Adipocyte (in vitro differentiated cells): ENCODE measurements at regions not wholly inside any gene's neighbourhood (a gene's known extent, or its start where the extent isn't known, plus 50 kb on each side); places are given as distances from the start of the nearest gene placed in this dataset.

Source experiments
- DNase-seq: peaks from one replicate; pipeline ENCODE4 v3.0.0-alpha.2; 2015; ENCODE audit warnings: low read depth
- H3K27me3 ChIP-seq: replicated peaks from 2 replicates; pipeline ENCODE4 v1.7.0; 2013; ENCODE audit warnings: mild to moderate bottlenecking, low read length, moderate library complexity; ENCODE audit not compliant: control insufficient read depth, insufficient read depth
- H3K36me3 ChIP-seq: 2 replicates; pipeline ENCODE4 v1.7.0; 2013; ENCODE audit warnings: low read length, mild to moderate bottlenecking, moderate library complexity; ENCODE audit not compliant: control insufficient read depth, insufficient read depth, severe bottlenecking
- H3K4me1 ChIP-seq: 2 replicates; pipeline ENCODE4 v1.7.0; 2013; ENCODE audit warnings: mild to moderate bottlenecking, low read length, moderate library complexity; ENCODE audit not compliant: control insufficient read depth, insufficient read depth
- H3K4me3 ChIP-seq: 2 replicates; pipeline ENCODE4 v1.7.0; 2013; ENCODE audit warnings: mild to moderate bottlenecking, low read length, moderate library complexity
- H3K9ac ChIP-seq: 2 replicates; pipeline ENCODE4 v1.7.0; 2013; ENCODE audit warnings: mild to moderate bottlenecking, low read length, moderate library complexity
- H3K9me3 ChIP-seq: 2 replicates; pipeline ENCODE4 v1.7.0; 2013; ENCODE audit warnings: mild to moderate bottlenecking, low read length, moderate library complexity; ENCODE audit not compliant: control insufficient read depth

DNA sequence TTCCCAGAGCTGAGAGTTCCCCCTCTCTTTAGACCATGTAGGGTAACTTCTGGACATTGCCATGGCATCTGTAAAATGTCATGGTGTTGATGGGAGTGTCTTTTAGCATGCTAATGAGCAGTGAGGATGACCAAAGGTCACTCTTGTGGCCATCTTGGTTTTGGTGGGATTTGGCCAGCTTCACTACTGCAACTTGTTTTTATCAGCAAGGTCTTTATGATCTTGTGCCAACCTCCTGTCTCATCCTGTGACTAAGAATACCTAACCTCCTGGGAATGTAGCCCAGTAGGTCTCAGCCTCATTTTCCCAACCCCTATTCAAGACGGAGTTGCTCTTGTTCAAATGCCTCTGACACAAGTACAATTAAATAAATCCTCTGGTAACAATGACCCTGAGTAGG lies 244.4 kb downstream of the NEDD1 start:
- Histone ChIP-seq H3K9ac (no peak overlapping the region), H3K36me3 (no peaks in the 10 kb centered on the region), H3K9me3 (no peaks in the 10 kb centered on the region), H3K4me3 (no peak overlapping the region), H3K27me3 (peaks cover 7% of the 10 kb centered on the region), H3K4me1 (no peaks in the 10 kb centered on the region)
- DNase-seq = no peak

DNA sequence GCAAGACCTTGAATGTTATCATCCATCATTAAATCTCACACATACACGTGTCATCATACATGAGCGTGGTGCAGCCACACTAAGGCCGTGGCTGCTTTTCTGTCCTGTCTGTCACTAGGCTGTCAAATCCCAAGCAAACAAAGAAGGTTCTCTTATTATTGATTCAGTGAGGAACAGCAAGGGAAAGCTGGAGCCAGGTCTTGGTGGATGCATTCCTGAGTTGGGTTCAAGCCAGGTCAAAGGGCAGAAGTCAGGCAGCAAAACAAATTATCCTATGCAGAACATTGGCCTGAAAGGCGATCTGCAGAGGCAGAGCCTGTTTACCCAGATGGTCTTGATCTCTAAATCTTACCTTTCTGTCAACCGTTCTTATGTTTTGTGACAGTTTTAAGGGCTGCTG lies 252.3 kb downstream of the NEDD1 start:
- no peaks in the 10 kb centered on the region for H3K4me1 ChIP-seq
- no peak for DNase-seq
- no peak overlapping the region for H3K4me3 ChIP-seq
- H3K27me3 ChIP-seq = no peaks in the 10 kb centered on the region
- no peak overlapping the region for H3K9ac ChIP-seq
- H3K36me3 ChIP-seq = no peaks in the 10 kb centered on the region
- no peaks in the 10 kb centered on the region for H3K9me3 ChIP-seq

DNA sequence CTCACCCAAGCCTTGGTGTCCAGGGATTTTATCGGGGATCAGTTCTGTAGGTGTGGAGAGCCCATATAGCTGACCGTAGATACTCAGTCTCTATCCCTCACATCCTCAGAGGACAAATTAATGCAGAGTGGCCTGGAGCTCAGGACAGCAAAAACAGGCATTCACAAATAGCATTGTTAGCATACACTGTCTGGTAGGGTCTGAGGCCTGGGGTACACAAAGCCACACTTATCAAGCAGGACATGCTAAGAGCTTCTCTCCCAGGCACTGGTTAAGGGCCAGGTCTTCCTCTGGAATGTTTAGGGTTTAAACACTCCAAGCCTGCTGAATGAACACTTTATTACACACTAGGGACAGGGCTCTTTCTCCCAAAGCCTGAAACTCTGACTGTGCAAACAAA lies 253.2 kb downstream of the NEDD1 start:
- H3K36me3 ChIP-seq = no peaks in the 10 kb centered on the region

DNA sequence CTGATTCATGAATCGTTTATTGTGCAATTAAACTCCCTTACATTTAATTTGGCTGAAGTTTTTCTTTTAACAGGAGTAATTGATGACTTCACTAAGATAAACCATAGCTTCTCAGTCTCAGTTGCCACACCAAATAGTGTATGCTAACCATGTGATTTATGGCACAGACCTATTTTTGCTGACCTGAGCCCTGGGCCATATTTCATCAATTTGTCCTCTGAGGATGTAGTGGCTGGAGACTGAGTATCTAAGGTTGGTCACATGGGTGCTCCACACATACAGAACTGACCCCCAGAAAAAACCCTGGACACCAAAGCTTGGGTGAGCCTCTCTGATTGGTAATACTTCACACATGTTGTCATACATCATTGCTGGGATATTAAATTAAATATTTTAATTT lies 255.1 kb downstream of the NEDD1 start:
- Histone ChIP-seq H3K9ac (no peak overlapping the region), H3K9me3 (no peaks in the 10 kb centered on the region), H3K4me3 (no peak overlapping the region), H3K27me3 (no peaks in the 10 kb centered on the region), H3K4me1 (no peaks in the 10 kb centered on the region), H3K36me3 (no peaks in the 10 kb centered on the region)
- DNase-seq = no peak

More for the DNA sequence above, 253.2 kb downstream of the NEDD1 start:
- Histone ChIP-seq H3K9me3 (no peaks in the 10 kb centered on the region), H3K27me3 (no peaks in the 10 kb centered on the region), H3K4me3 (no peak overlapping the region), H3K9ac (no peak overlapping the region), H3K4me1 (no peaks in the 10 kb centered on the region)
- no peak for DNase-seq

DNA sequence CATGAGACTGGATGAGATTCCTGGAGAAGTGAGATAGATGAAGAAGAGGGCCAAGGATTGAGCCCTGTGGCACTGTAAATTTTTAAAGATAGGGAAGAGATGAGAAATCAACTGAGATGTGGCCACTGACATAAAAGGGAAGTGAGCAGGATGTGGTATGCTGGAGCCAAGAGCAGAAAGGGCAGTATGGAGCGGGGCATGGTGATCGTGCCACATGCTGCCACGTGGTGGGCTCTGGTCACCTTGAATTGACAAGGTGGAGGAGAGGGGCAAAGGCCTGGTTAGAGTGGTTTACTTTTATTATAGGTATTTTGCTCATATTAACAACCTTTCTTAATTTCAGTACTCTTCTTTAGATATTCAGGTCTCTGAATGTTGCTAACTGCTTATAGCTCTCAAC lies 257.9 kb downstream of the NEDD1 start:
- Histone ChIP-seq H3K27me3 (no peaks in the 10 kb centered on the region), H3K36me3 (no peaks in the 10 kb centered on the region), H3K4me3 (no peak overlapping the region), H3K9ac (no peak overlapping the region), H3K4me1 (no peaks in the 10 kb centered on the region), H3K9me3 (no peaks in the 10 kb centered on the region)
- no peak for DNase-seq

DNA sequence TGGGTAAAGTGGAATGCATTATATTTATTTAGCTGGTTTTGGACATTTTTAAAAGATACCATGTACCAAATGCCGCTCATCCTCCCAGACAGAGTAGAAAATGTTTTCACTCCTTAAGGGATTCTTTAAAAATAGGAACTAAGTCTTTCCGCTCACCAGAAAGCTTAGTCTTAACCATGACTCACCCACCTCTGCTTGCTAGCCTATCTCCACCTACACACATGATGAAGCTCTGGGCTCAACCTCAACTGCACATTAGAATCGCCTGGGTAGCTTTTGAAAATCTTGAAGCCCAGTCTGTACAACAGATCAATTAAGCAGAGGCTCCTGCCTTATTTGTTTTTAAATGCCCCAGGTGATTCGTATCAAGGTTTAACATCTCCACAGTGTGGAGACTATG lies 260.5 kb downstream of the NEDD1 start:
- no peak for DNase-seq
- no peaks in the 10 kb centered on the region for H3K9me3 ChIP-seq
- H3K4me1 ChIP-seq = no peaks in the 10 kb centered on the region
- no peaks in the 10 kb centered on the region for H3K27me3 ChIP-seq
- H3K4me3 ChIP-seq = no peak overlapping the region
- H3K36me3 ChIP-seq = no peaks in the 10 kb centered on the region
- H3K9ac ChIP-seq = no peak overlapping the region

DNA sequence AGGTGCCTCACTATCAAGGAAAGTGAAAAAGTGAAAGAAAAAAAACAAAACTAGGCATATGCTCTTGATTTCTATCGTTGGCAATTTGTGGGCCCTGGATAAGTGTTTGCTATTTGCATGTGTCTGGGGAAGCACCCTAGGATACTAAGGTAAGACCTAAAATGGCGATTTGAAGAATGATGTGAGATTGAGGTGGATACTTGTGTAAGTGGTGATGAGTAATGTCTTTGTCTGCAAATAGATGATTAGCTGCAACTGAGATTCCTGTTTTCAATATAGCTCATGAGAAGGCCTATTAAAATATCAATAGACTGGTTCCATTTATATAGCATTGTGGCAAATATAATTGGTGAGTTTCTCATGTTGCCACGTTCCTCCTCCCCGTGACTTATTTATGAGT lies 261.7 kb downstream of the NEDD1 start:
- DNase-seq = no peak
- H3K4me1 ChIP-seq = no peaks in the 10 kb centered on the region
- H3K4me3 ChIP-seq = no peak overlapping the region
- no peaks in the 10 kb centered on the region for H3K27me3 ChIP-seq
- H3K36me3 ChIP-seq = no peaks in the 10 kb centered on the region
- no peaks in the 10 kb centered on the region for H3K9me3 ChIP-seq
- no peak overlapping the region for H3K9ac ChIP-seq

DNA sequence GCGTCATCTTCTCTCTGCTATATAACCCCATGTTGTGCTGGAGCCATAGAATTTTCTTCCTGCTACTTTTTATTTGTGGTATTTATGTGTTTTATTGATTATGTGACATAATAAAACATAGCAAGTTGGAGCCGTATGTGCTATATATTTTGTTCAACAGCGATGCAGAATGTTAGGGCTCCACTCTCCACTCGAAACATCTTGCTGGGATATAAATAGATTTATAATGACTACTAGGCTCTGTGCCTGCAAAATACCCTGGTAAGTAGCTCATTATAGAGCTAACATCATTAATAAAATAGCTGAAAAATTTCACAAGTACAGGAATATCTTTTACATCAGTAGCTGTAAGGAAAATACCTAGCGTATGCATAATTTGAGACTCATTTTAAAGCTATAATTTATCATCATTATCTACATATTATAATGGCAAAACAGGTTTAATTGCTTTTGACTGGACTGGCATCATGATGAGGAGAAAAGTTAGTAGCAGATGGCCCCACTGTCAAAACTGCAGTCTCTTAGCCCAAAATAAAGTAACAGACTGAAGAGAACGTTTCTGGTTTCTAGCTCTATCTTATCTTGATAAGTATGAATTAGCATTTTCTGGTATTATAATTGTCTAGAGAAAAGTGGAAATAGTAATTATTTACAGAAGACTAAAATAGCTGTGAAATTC lies 263.0 kb downstream of the NEDD1 start:
- Histone ChIP-seq H3K4me3 (no peak overlapping the region), H3K4me1 (no peaks in the 10 kb centered on the region), H3K9me3 (no peaks in the 10 kb centered on the region), H3K36me3 (no peaks in the 10 kb centered on the region), H3K9ac (no peak overlapping the region), H3K27me3 (no peaks in the 10 kb centered on the region)
- DNase-seq = no peak

DNA sequence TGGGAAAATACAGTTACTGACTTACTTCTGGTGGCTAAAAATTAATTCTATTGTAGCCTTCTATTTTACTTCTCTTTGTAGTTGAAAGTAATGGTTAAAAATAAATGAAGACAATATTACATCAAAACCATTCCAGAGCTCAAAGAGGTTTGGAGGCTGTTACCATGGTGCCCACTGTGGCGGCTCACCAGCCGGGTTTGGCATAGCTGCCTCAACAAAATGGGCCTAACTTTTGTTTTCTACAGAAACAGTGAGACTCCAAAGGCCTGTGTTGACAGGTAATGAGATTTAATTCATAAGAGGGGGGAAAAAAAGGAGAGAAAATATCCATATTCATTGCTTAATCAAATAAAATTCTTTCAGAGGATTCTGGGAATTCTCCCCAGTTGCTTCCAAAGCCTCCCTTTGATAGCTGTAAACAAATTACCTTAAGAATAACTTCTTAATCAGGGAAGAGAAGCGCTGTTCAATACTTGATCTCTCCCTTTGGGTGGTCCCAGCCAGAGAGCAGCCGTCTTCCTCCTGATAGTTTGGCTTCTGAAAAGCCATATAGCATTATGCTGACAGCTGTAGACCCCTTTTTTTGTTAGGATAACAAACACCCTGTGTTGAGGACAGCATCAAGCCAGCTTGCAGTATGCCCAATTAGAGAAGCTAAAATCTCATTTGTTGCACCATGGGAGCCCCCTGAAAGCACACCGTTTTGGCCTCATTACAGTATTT lies 266.8 kb downstream of the NEDD1 start:
- DNase-seq = no peak
- Histone ChIP-seq H3K4me3 (no peak overlapping the region), H3K27me3 (no peaks in the 10 kb centered on the region), H3K36me3 (no peaks in the 10 kb centered on the region), H3K9me3 (no peaks in the 10 kb centered on the region), H3K9ac (no peak overlapping the region), H3K4me1 (no peaks in the 10 kb centered on the region)

DNA sequence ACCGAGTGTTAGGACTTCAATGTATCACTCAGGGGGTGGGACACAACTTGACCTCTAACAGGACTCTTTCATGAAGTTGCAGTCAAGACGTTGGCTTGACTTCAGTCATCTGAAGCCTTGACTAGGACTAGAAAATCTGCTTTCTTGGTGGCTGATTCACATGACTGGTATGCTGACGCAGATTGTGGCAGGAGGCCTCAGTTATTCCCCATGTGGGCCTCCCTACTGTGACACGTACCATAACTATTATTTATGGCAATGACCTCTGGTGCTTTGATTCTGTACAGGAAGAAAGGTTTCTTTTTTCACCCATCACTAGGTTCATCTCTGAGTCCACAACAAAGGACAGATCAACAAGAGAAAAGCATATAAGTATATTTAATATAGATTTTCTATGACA lies 270.4 kb downstream of the NEDD1 start:
- H3K36me3 ChIP-seq = no peaks in the 10 kb centered on the region
- H3K4me3 ChIP-seq = no peak overlapping the region
- H3K9me3 ChIP-seq = peaks cover 6% of the 10 kb centered on the region
- no peaks in the 10 kb centered on the region for H3K27me3 ChIP-seq
- DNase-seq = no peak
- H3K9ac ChIP-seq = no peak overlapping the region
- H3K4me1 ChIP-seq = no peaks in the 10 kb centered on the region

DNA sequence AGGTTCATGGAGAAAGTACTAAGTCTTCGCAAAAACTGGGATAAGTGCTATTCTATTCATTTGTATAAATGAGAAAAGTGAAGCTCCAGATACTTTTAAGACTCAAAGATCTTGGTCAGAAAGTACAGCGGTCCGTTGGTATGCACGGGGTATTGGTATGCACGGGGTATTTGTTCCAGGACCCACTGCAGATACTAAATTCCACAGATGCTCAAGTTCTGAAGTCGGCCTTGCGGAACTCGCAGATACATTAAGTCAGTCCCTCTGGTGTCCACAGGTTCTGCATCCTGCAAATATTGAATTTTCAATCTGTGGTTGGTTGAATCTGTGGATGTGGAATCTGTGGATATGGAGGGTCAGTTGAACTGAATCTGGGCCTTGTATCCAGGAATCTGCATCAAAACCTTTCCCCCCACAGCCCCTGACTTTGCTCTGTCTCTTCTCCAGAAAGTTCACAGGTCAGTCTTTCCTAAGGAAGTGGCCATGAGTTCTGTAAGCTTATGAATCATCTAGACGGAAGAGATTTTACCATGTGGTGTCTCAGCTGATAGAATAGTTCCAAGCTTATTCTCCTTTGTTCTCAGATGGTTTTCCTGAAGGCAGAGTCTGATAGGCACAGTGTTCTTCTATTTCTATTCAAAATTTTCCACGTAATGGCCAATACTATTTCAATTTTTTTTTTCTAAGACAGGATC lies 274.7 kb downstream of the NEDD1 start:
- Histone ChIP-seq H3K4me3 (no peak overlapping the region), H3K4me1 (no peaks in the 10 kb centered on the region), H3K9me3 (peaks cover 6% of the 10 kb centered on the region), H3K27me3 (no peaks in the 10 kb centered on the region), H3K36me3 (no peaks in the 10 kb centered on the region), H3K9ac (no peak overlapping the region)
- DNase-seq = no peak
